ENCODE measurements at regions not wholly inside any gene's neighbourhood (a gene's known extent, or its start where the extent isn't known, plus 50 kb on each side); places are given as distances from the start of the nearest gene placed in this dataset.

GRCh38 chr4:180630012-180630665, 1613.1 kb upstream of the TENM3 start:
- intact Hi-C loops (cut with DNase I; ENCODE audit: low total_unique reads): no loop called here
- DNase-seq: no peak
- Histone ChIP-seq H3K4me1 (no peaks in the 10 kb centered on the region), H3K27ac (no peak overlapping the region), H3K36me3 (ENCODE audit: low read depth, missing control alignments) (no peaks in the 10 kb centered on the region), H3K27me3 (no peaks in the 10 kb centered on the region), H3K9me3 (no peaks in the 10 kb centered on the region), H3K4me3 (no peak overlapping the region)
- no peak for TF ChIP-seq POLR2A (IDR thresholded peaks at IDR 0.05)
- TF ChIP-seq, protein P1, sequence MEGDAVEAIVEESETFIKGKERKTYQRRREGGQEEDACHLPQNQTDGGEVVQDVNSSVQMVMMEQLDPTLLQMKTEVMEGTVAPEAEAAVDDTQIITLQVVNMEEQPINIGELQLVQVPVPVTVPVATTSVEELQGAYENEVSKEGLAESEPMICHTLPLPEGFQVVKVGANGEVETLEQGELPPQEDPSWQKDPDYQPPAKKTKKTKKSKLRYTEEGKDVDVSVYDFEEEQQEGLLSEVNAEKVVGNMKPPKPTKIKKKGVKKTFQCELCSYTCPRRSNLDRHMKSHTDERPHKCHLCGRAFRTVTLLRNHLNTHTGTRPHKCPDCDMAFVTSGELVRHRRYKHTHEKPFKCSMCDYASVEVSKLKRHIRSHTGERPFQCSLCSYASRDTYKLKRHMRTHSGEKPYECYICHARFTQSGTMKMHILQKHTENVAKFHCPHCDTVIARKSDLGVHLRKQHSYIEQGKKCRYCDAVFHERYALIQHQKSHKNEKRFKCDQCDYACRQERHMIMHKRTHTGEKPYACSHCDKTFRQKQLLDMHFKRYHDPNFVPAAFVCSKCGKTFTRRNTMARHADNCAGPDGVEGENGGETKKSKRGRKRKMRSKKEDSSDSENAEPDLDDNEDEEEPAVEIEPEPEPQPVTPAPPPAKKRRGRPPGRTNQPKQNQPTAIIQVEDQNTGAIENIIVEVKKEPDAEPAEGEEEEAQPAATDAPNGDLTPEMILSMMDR (IDR thresholded peaks at IDR 0.05): no peak
- 81 to 84% methylated on average over 3 of the region's 3 CpGs for WGBS, 2 donors

DNA sequence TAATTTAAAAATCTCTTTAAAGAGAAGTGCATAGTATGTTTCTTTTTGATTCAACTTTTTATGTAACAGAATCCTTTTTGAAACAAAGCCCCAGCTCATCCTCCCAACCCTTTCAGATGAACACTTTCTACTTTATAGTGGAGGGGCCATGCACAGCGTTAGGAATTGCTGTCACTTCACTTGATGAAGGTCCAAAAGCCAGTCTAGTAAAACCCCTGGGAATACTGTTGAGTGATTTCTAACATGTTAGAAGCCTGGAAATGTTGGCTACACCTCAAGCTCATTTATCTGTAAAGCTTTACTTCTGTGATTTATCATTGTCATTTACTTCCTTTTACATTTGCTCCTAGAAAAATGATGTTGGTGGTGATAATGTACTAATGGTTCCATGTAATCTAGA, 1608.9 kb upstream of the TENM3 start:
- no peaks in the 10 kb centered on the region for H3K36me3 ChIP-seq (ENCODE audit: low read depth, missing control alignments)
- H3K4me3 ChIP-seq: no peak overlapping the region
- intact Hi-C loops (cut with DNase I; ENCODE audit: low total_unique reads): no loop called here
- no peaks in the 10 kb centered on the region for H3K27me3 ChIP-seq
- TF ChIP-seq POLR2A (IDR thresholded peaks at IDR 0.05): no peak
- TF ChIP-seq, protein P1 (IDR thresholded peaks at IDR 0.05): no peak
- WGBS, 2 donors: 48 to 58% methylated on average over 1 of the region's 1 CpG
- no peak overlapping the region for H3K27ac ChIP-seq
- DNase-seq: no peak
- H3K4me1 ChIP-seq: no peaks in the 10 kb centered on the region
- H3K9me3 ChIP-seq: no peaks in the 10 kb centered on the region

GRCh38 chr4:180635281-180635680, 1607.9 kb upstream of the TENM3 start:
- DNase-seq: no peak
- TF ChIP-seq, protein P1 (IDR thresholded peaks at IDR 0.05): no peak
- TF ChIP-seq POLR2A (IDR thresholded peaks at IDR 0.05): no peak

DNA sequence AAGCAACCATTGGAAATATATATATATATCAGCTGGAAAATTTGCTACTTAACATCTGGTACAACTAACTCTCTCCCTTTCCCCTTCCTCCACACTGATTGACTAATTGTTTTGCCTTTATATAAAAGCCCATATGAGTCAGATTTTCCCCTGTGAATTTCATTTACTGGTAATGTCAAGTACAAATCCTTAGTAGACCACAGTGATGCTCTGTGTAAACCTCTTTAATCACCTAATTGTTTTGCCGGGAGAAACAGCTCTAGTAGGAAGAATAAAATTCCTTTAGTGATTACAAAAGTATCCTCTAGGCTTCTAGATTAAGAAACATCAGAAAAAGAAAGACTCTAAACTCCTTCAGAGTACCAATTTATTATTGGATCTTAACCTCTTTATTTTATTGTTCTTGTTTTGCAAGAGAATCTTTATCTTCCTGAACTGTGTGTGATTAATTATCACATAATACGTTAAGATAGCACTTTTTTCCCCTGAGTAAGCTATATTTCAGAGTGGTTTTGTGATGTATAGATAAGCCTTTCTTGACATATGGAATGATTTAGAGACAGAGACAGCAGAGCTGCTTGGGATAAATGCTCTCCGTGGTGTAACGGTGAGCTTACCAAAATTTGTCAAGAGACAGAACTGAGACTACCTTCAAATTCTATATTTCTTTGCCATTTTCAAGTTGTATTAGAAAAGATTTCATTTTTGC, 1606.4 kb upstream of the TENM3 start:
- WGBS, 2 donors: 60 to 69% methylated on average over 4 of the region's 4 CpGs
- Histone ChIP-seq H3K27me3 (no peaks in the 10 kb centered on the region), H3K4me3 (no peak overlapping the region), H3K9me3 (no peaks in the 10 kb centered on the region), H3K27ac (no peak overlapping the region), H3K36me3 (ENCODE audit: low read depth, missing control alignments) (no peaks in the 10 kb centered on the region), H3K4me1 (no peaks in the 10 kb centered on the region)
- no peak for TF ChIP-seq POLR2A (IDR thresholded peaks at IDR 0.05)
- TF ChIP-seq, protein P1 (IDR thresholded peaks at IDR 0.05): no peak
- intact Hi-C loops (cut with DNase I; ENCODE audit: low total_unique reads): no loop called here
- no peak for DNase-seq

More at GRCh38 chr4:180635281-180635680, 1607.9 kb upstream of the TENM3 start:
- H3K36me3 ChIP-seq (ENCODE audit: low read depth, missing control alignments): no peaks in the 10 kb centered on the region
- WGBS, 2 donors: 56 to 78% methylated on average over 8 of the region's 8 CpGs
- no peak overlapping the region for H3K27ac ChIP-seq
- H3K4me3 ChIP-seq: no peak overlapping the region
- H3K4me1 ChIP-seq: no peaks in the 10 kb centered on the region
- no peaks in the 10 kb centered on the region for H3K9me3 ChIP-seq
- H3K27me3 ChIP-seq: no peaks in the 10 kb centered on the region
- intact Hi-C loops (cut with DNase I; ENCODE audit: low total_unique reads): no loop called here
